Kidney epithelial cell (primary cell): ENCODE measurements at regions not wholly inside any gene's neighbourhood (a gene's known extent, or its start where the extent isn't known, plus 50 kb on each side); places are given as distances from the start of the nearest gene placed in this dataset.

ENCODE experiments used
- DNase-seq: peaks from one replicate; pipeline ENCODE4 v3.0.0-alpha.2; 2010; ENCODE audit warnings: low read depth
- H3K27me3 ChIP-seq: 2 replicates; pipeline ENCODE4 v1.6.0; 2011; ENCODE audit warnings: low read length; ENCODE audit not compliant: control insufficient read depth, insufficient read depth
- H3K36me3 ChIP-seq: 2 replicates; pipeline ENCODE4 v1.5.1; 2011; ENCODE audit warnings: low read length; ENCODE audit not compliant: control insufficient read depth, insufficient read depth
- H3K4me3 ChIP-seq: 2 replicates; pipeline ENCODE4 v1.5.1; 2011; ENCODE audit warnings: low read depth, mild to moderate bottlenecking, control low read depth, low read length
- CTCF ChIP-seq: IDR thresholded peaks from 2 replicates; pipeline ENCODE4 v1.5.1; 2011; ENCODE audit warnings: mild to moderate bottlenecking, moderate library complexity, low read length, control low read depth, inconsistent platforms; ENCODE audit not compliant: insufficient read depth, poor library complexity, severe bottlenecking

GRCh38 chr2:104952976-104953375 is 84.9 kb upstream of the MRPS9 start:
- Histone ChIP-seq H3K36me3 (no peaks in the 10 kb centered on the region), H3K4me3 (no peak overlapping the region), H3K27me3 (no peaks in the 10 kb centered on the region)
- no peak for TF ChIP-seq CTCF
- DNase-seq, result no peak

- Histone ChIP-seq H3K27me3 (no peaks in the 10 kb centered on the region), H3K36me3 (no peaks in the 10 kb centered on the region), H3K4me3 (no peak overlapping the region)
- no peak for TF ChIP-seq CTCF
- no peak for DNase-seq
Observed at GRCh38 chr2:104965900-104966299, 72.0 kb upstream of the MRPS9 start.

- H3K4me3 ChIP-seq, result no peak overlapping the region
- no peaks in the 10 kb centered on the region for H3K27me3 ChIP-seq
- TF ChIP-seq CTCF, result no peak
- no peaks in the 10 kb centered on the region for H3K36me3 ChIP-seq
- peak; percentile 44 for DNase-seq
Observed at GRCh38 chr2:104969564-104969963, 68.3 kb upstream of the MRPS9 start.

GRCh38 chr2:104975371-104975770 is 62.5 kb upstream of the MRPS9 start:
- H3K36me3 ChIP-seq, result no peaks in the 10 kb centered on the region
- no peak for DNase-seq
- no peaks in the 10 kb centered on the region for H3K27me3 ChIP-seq
- H3K4me3 ChIP-seq, result no peak overlapping the region
- no peak for TF ChIP-seq CTCF

- Histone ChIP-seq H3K27me3 (no peaks in the 10 kb centered on the region), H3K4me3 (no peak overlapping the region), H3K36me3 (no peaks in the 10 kb centered on the region)
- no peak for TF ChIP-seq CTCF
- no peak for DNase-seq
Observed at GRCh38 chr2:104975851-104976250, 62.0 kb upstream of the MRPS9 start.

GRCh38 chr2:104976603-104977120 is 61.2 kb upstream of the MRPS9 start:
- Histone ChIP-seq H3K27me3 (no peaks in the 10 kb centered on the region), H3K4me3 (no peak overlapping the region), H3K36me3 (no peaks in the 10 kb centered on the region)
- TF ChIP-seq CTCF, result peak; percentile 9
- DNase-seq, result no peak
